ENCODE measurements at regions not wholly inside any gene's neighbourhood (a gene's known extent, or its start where the extent isn't known, plus 50 kb on each side); places are given as distances from the start of the nearest gene placed in this dataset.

GRCh38 chr12:81953541-81953940 lies 194.4 kb upstream of the PPFIA2 start:
- Mint-ChIP-seq H3K27ac (peak overlapping the region in 1 of 2 donors; percentile 20), H3K9me3 (no peaks in the 10 kb centered on the region), H3K4me1 (ENCODE audit: low read depth in 2 of 2) (peaks cover 12 to 18% of the 10 kb centered on the region in 2 donors), H3K27me3 (no peaks in the 10 kb centered on the region), H3K4me3 (no peak overlapping the region), H3K36me3 (no peaks in the 10 kb centered on the region)
- ATAC-seq (no peak), DNase-seq (ENCODE audit: low spot score) (no peak)

DNA sequence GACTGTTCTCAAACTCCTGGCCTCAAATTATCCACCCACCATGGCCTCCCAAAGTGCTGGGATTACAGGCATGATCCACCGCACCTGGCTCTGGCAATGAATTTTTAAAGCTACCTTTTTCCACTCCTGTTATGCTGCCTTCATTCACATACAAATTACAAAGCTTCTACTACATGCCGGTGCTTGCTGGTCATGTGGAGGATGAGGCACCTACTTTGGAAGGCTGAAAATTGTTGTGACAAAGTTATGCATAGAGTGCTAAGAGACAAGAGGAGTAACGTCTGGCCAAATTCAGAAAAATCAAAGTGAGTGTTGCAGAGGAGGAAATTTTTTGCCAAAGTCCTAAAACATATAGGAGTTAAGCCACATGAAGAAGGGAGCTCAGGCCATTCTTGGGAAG lies 191.7 kb upstream of the PPFIA2 start:
- H3K9me3 Mint-ChIP-seq: no peaks in the 10 kb centered on the region
- no peaks in the 10 kb centered on the region for H3K27me3 Mint-ChIP-seq
- no peak for DNase-seq (ENCODE audit: low spot score)
- H3K27ac Mint-ChIP-seq: no peak overlapping the region
- ATAC-seq: no peak
- H3K4me3 Mint-ChIP-seq: no peak overlapping the region
- H3K4me1 Mint-ChIP-seq (ENCODE audit: low read depth in 2 of 2): peaks cover 12 to 23% of the 10 kb centered on the region in 2 donors
- no peaks in the 10 kb centered on the region for H3K36me3 Mint-ChIP-seq

GRCh38 chr12:81949841-81950308 lies 190.7 kb upstream of the PPFIA2 start:
- DNase-seq (ENCODE audit: low spot score) (no peak), ATAC-seq (no peak)
- H3K27ac Mint-ChIP-seq: peak overlapping the region; percentile 17 to 71
- H3K4me3 Mint-ChIP-seq: no peak overlapping the region
- H3K9me3 Mint-ChIP-seq: no peaks in the 10 kb centered on the region
- no peaks in the 10 kb centered on the region for H3K36me3 Mint-ChIP-seq
- peaks cover 12 to 23% of the 10 kb centered on the region in 2 donors for H3K4me1 Mint-ChIP-seq (ENCODE audit: low read depth in 2 of 2)
- H3K27me3 Mint-ChIP-seq: no peaks in the 10 kb centered on the region

- H3K4me1 Mint-ChIP-seq (ENCODE audit: low read depth in 2 of 2): peaks cover 12 to 26% of the 10 kb centered on the region in 2 donors
- ATAC-seq: no peak
- H3K27ac Mint-ChIP-seq: peak overlapping the region in 1 of 2 donors; percentile 71
- no peaks in the 10 kb centered on the region for H3K27me3 Mint-ChIP-seq
- no peak overlapping the region for H3K4me3 Mint-ChIP-seq
- no peaks in the 10 kb centered on the region for H3K9me3 Mint-ChIP-seq
- DNase-seq (ENCODE audit: low spot score): no peak
- no peaks in the 10 kb centered on the region for H3K36me3 Mint-ChIP-seq
Measured at GRCh38 chr12:81949416-81949815, 190.3 kb upstream of the PPFIA2 start.

DNA sequence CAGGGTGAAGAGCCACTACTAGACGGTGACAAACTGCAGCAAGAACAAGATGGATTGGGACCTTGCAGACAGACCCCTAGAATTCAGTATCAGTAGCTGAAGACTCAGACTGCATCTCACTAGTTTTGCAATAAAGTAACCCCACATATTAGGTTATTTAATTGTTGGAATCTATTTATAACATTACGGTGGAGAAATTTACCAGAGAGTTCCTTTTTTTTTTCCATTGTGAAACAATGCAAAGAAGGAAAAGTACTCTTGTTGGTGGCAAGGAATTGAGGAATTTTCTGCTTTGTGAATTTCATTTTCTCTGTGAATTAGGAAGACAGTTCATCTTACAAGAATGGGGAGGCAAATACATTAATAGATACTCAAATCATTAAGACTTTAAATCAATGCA lies 185.7 kb upstream of the PPFIA2 start:
- H3K9me3 Mint-ChIP-seq: no peaks in the 10 kb centered on the region
- H3K4me1 Mint-ChIP-seq (ENCODE audit: low read depth in 2 of 2): peaks cover 37 to 41% of the 10 kb centered on the region in 2 donors
- no peak for DNase-seq (ENCODE audit: low spot score)
- H3K4me3 Mint-ChIP-seq: no peak overlapping the region
- peak overlapping the region in 1 of 2 donors; percentile 11 for H3K27ac Mint-ChIP-seq
- H3K27me3 Mint-ChIP-seq: no peaks in the 10 kb centered on the region
- ATAC-seq: no peak
- peaks cover under 1% of the 10 kb centered on the region for H3K36me3 Mint-ChIP-seq

DNA sequence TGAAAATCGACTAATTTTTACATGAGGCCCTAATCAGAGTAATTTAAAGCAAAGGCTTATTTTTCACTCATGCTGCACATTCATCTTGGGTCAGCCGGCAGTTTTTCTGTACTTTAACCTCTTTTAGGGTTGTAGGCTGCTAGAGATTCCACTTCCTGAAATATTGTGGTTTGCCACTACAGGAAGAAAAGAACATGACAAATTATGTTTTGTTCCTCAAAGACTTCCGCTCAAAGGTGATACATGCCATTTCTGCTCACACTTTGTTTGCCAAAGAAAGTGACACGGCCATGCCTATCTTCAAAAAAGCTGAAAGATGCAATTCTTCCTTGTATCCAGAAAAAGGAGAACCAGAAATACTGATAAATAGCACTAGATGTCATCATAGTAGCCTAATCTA lies 183.4 kb upstream of the PPFIA2 start:
- Mint-ChIP-seq H3K9me3 (peaks cover 4% of the 10 kb centered on the region), H3K4me1 (ENCODE audit: low read depth in 2 of 2) (peaks cover 30 to 42% of the 10 kb centered on the region in 2 donors), H3K27ac (peak overlapping the region; percentile 45 to 83), H3K4me3 (peak overlapping the region; percentile 49), H3K27me3 (no peaks in the 10 kb centered on the region), H3K36me3 (peaks cover 6% of the 10 kb centered on the region)
- ATAC-seq (peak; percentile 44 to 61), DNase-seq (ENCODE audit: low spot score) (no peak)

GRCh38 chr12:81930037-81930436 lies 170.9 kb upstream of the PPFIA2 start:
- DNase-seq (ENCODE audit: low spot score) (no peak), ATAC-seq (no peak)
- no peaks in the 10 kb centered on the region for H3K4me1 Mint-ChIP-seq (ENCODE audit: low read depth in 2 of 2)
- no peaks in the 10 kb centered on the region for H3K36me3 Mint-ChIP-seq
- no peaks in the 10 kb centered on the region for H3K27me3 Mint-ChIP-seq
- H3K9me3 Mint-ChIP-seq: no peaks in the 10 kb centered on the region
- no peak overlapping the region for H3K27ac Mint-ChIP-seq
- H3K4me3 Mint-ChIP-seq: no peak overlapping the region

- H3K27ac Mint-ChIP-seq: no peak overlapping the region
- DNase-seq (ENCODE audit: low spot score) (no peak), ATAC-seq (no peak)
- H3K4me1 Mint-ChIP-seq (ENCODE audit: low read depth in 2 of 2): no peaks in the 10 kb centered on the region
- H3K27me3 Mint-ChIP-seq: no peaks in the 10 kb centered on the region
- H3K9me3 Mint-ChIP-seq: peaks cover 16% of the 10 kb centered on the region
- H3K36me3 Mint-ChIP-seq: peaks cover 8% of the 10 kb centered on the region
- H3K4me3 Mint-ChIP-seq: no peak overlapping the region
Measured at GRCh38 chr12:81896771-81897170, 137.6 kb upstream of the PPFIA2 start.

GRCh38 chr12:81888961-81889360 lies 129.8 kb upstream of the PPFIA2 start:
- no peak overlapping the region for H3K27ac Mint-ChIP-seq
- no peaks in the 10 kb centered on the region for H3K9me3 Mint-ChIP-seq
- H3K4me1 Mint-ChIP-seq (ENCODE audit: low read depth in 2 of 2): no peaks in the 10 kb centered on the region
- H3K36me3 Mint-ChIP-seq: no peaks in the 10 kb centered on the region
- H3K4me3 Mint-ChIP-seq: no peak overlapping the region
- DNase-seq (ENCODE audit: low spot score): no peak
- no peak for ATAC-seq
- H3K27me3 Mint-ChIP-seq: peaks cover 0 to 2% of the 10 kb centered on the region in 2 donors

GRCh38 chr12:81888106-81888740 lies 129.1 kb upstream of the PPFIA2 start:
- H3K27ac Mint-ChIP-seq: no peak overlapping the region
- H3K4me1 Mint-ChIP-seq (ENCODE audit: low read depth in 2 of 2): no peaks in the 10 kb centered on the region
- ATAC-seq: no peak
- no peak for DNase-seq (ENCODE audit: low spot score)
- H3K27me3 Mint-ChIP-seq: peaks cover 0 to 3% of the 10 kb centered on the region in 2 donors
- H3K36me3 Mint-ChIP-seq: no peaks in the 10 kb centered on the region
- no peaks in the 10 kb centered on the region for H3K9me3 Mint-ChIP-seq
- no peak overlapping the region for H3K4me3 Mint-ChIP-seq

GRCh38 chr12:81874586-81874985 lies 115.4 kb upstream of the PPFIA2 start:
- H3K4me3 Mint-ChIP-seq: no peak overlapping the region
- H3K36me3 Mint-ChIP-seq: no peaks in the 10 kb centered on the region
- no peak for DNase-seq (ENCODE audit: low spot score)
- ATAC-seq: no peak
- peaks cover 0 to 7% of the 10 kb centered on the region in 2 donors for H3K27me3 Mint-ChIP-seq
- no peak overlapping the region for H3K27ac Mint-ChIP-seq
- H3K4me1 Mint-ChIP-seq (ENCODE audit: low read depth in 2 of 2): no peaks in the 10 kb centered on the region
- H3K9me3 Mint-ChIP-seq: no peaks in the 10 kb centered on the region

DNA sequence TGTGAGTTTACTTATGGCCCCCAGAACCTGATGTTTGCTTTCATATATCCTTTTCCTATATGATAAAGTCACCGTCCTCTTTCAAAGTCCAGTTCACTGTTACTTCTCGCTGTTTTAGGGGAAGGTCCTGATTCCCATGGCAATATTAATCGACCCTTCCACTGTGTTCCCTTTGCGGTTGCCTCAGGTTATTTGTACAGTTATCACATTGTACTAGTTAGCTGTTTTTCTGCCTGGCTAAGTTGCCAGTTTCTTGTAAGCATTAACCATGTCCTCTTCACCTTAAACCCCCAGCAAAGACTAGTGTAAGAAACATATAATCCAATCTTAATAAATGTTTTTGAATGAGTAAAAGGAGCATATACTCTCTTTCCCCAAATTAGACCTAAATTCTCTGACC lies 115.0 kb upstream of the PPFIA2 start:
- no peak overlapping the region for H3K4me3 Mint-ChIP-seq
- H3K9me3 Mint-ChIP-seq: no peaks in the 10 kb centered on the region
- no peaks in the 10 kb centered on the region for H3K36me3 Mint-ChIP-seq
- ATAC-seq (no peak), DNase-seq (ENCODE audit: low spot score) (no peak)
- peaks cover 0 to 7% of the 10 kb centered on the region in 2 donors for H3K27me3 Mint-ChIP-seq
- no peak overlapping the region for H3K27ac Mint-ChIP-seq
- no peaks in the 10 kb centered on the region for H3K4me1 Mint-ChIP-seq (ENCODE audit: low read depth in 2 of 2)

- H3K27me3 Mint-ChIP-seq: peaks cover 0 to 7% of the 10 kb centered on the region in 2 donors
- ATAC-seq (no peak), DNase-seq (ENCODE audit: low spot score) (no peak)
- no peaks in the 10 kb centered on the region for H3K4me1 Mint-ChIP-seq (ENCODE audit: low read depth in 2 of 2)
- H3K9me3 Mint-ChIP-seq: no peaks in the 10 kb centered on the region
- H3K27ac Mint-ChIP-seq: no peak overlapping the region
- no peaks in the 10 kb centered on the region for H3K36me3 Mint-ChIP-seq
- H3K4me3 Mint-ChIP-seq: no peak overlapping the region
Measured at GRCh38 chr12:81872400-81872799, 113.2 kb upstream of the PPFIA2 start.

- DNase-seq (ENCODE audit: low spot score): no peak
Measured at GRCh38 chr12:81866081-81866480, 106.9 kb upstream of the PPFIA2 start.

DNA sequence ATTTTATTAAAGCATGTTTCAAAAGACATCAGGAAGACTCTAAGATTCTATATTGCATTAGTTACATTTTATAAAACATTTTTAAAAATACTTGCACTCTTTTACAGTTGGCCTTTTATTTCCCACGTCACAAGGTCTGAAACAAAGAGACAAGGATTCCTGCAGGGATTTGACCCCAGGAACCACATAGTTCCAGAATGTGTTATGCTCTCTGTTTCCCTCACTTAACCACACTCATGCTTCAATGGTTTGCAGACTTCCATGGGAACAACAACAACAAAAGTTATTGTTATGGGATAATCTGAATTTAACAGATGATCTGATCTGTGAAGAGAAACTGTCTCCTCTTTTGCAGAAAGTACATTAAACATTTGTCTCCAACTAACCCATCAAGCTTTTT lies 104.3 kb upstream of the PPFIA2 start:
- H3K36me3 Mint-ChIP-seq: no peaks in the 10 kb centered on the region
- no peaks in the 10 kb centered on the region for H3K4me1 Mint-ChIP-seq (ENCODE audit: low read depth in 2 of 2)
- no peak for DNase-seq (ENCODE audit: low spot score)
- H3K27me3 Mint-ChIP-seq: peaks cover 0 to 9% of the 10 kb centered on the region in 2 donors
- H3K9me3 Mint-ChIP-seq: no peaks in the 10 kb centered on the region
- no peak overlapping the region for H3K4me3 Mint-ChIP-seq
- ATAC-seq: no peak
- H3K27ac Mint-ChIP-seq: no peak overlapping the region

More at GRCh38 chr12:81866081-81866480, 106.9 kb upstream of the PPFIA2 start:
- Mint-ChIP-seq H3K27ac (no peak overlapping the region), H3K4me1 (ENCODE audit: low read depth in 2 of 2) (no peaks in the 10 kb centered on the region), H3K36me3 (no peaks in the 10 kb centered on the region), H3K27me3 (peaks cover 0 to 3% of the 10 kb centered on the region in 2 donors), H3K9me3 (no peaks in the 10 kb centered on the region), H3K4me3 (no peak overlapping the region)
- ATAC-seq: peak in 1 of 2 donors; percentile 20
